Hindlimb muscle (tissue), 1 donor: ENCODE measurements at regions not wholly inside any gene's neighbourhood (a gene's known extent, or its start where the extent isn't known, plus 50 kb on each side); places are given as distances from the start of the nearest gene placed in this dataset.
"Not testable (repeated sequence)": the region's sequence is repeated elsewhere in the genome, so short reads cannot be mapped to it uniquely, and the experiment has no call there.

ENCODE experiments used
- DNase-seq: peaks from one replicate; pipeline ENCODE4 v3.0.0-alpha.2; 2013

DNA sequence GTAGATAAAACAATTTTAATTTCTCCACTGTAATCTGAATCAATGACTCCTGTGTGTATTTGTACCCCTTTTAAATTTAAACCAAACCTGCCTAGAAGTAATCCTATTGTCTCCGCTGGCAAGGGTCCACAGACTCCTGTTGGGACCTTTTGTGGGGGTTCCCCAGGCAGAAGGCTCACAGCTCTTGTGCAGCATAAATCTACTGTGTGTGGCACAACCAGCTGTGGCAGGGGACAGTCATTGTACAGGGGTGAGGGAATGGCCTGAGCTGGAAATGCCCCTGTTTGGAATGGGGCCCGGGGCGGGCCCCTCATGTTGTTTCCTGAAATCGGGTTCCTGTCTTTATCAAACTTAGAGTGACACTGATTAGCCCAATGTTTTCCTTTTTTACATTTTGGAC lies 318.2 kb upstream of the FAM98A start:
- DNase-seq, result no peak

DNA sequence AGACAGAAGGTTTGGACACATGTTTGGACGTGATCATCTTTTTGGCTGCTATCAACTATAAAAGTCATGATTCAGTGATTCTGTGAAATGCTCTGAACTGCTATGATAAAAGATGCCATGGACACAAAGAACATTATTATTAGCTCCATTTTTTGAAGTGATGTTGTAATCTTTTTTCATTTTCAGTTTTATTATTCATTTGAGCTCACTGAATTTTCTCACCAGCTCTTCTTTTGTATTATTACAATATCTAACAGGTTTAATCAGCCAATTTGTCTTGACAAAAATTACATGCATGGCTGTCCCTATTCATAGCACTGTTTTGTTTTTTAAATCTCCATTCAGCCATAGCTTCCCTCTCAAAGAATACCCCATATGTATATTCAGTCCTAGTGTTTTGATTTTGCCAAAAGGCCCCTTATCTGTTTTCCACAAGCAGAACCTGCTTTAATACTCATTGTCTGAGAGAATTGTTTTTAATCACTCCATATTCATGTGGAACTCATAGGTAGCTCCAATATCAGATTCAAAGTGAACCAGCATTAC lies 314.0 kb upstream of the FAM98A start:
- no peak for DNase-seq

DNA sequence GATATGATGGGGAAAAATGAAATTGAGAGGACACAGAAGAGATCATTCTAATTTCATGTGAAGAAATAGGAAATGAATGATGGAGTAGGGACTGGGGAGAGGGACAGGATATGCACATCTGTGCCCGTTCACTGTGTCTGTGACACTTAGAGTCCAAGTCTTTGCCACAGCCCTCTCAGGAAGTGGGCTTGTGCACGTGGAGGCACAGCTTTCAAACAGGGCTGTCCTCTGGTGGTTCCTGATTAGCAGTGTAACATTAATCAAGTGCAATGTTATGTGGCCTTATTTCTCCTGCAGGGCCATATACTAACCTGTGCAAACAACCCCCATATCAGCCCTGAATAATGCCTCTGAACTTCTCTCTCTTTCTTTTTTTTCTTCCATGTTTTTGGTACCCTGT lies 312.2 kb upstream of the FAM98A start:
- no peak for DNase-seq

- DNase-seq, result no peak
Measured at GRCh38 chr2:33909945-33910695, 311.0 kb upstream of the FAM98A start.

DNA sequence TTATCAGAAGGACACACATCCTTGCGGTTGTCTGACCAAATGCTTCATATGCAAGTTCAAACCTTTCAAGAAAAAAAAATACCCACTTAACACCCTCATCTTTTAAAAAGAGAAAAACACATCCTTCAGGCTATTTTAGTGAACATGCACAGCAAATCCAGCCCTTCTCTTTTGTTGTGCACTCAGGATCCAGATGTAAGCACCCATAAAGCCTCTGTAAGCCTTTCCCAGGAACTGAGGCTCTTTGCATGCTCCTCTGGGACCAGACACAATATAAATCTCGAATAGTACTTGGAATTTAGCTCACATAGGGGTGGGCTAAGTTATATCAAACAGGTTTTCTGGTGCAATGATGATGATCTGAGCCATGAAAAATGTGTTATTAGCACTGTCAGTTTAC lies 308.8 kb upstream of the FAM98A start:
- no peak for DNase-seq

- not testable (repeated sequence) for DNase-seq
Measured at GRCh38 chr2:33906129-33906528, 307.0 kb upstream of the FAM98A start.

DNA sequence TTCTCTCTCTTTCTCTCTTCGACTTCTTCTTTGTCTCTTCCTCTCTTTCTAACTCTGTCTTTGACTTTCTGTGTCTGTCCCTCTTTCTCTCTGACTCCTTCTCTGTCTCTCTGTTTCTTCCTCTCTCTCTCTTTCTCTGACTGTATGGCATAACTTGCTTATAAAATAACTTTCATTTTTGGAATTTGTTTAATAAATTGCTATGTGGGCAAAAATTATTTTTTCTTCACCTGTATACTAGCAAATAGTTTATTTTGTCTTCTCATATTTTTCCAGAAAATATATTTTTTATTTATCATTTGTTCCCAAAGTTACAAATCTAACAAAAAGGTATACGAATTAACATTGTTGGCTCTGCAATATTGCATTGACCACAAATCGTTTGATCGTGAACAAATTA lies 305.7 kb upstream of the FAM98A start:
- no peak for DNase-seq

- no peak for DNase-seq
Measured at GRCh38 chr2:33903701-33904100, 304.6 kb upstream of the FAM98A start.

DNA sequence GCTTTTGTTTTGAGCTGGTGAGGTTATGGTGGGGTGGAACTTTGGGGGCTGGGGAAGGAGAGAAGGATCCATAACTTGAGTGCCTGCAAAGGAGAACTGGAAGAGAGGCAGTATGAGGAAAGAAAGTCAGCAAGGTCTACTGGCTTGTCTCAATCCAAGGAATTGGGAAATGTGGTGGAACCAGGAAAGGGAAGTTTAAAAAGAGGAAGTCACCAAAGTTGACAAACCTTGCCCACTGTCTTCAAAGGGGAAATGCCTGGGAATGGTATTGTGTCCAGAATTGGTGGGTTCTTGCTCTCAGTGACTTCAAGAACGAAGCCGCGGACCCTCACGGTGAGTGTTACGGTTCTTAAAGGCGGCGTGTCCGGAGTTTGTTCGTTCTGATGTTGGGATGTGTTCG lies 304.1 kb upstream of the FAM98A start:
- no peak for DNase-seq

DNA sequence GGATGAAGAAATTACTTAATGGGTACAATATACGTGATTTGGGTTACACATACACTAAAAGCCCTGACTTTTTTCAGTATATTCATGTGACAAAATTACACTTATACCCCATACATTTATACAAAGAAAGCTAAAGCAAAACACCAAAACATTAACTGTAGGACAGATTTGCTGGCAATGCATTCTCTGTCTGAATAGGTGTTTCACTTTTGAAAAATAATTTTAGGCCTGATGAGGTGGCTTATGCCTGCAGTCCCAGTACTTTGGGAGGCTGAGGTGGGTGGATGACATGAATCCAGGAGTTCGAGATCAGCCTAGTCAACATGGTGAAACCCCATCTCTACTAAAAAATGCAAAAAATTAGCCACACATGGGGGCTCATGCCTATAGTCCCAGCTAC lies 301.5 kb upstream of the FAM98A start:
- no peak for DNase-seq

DNA sequence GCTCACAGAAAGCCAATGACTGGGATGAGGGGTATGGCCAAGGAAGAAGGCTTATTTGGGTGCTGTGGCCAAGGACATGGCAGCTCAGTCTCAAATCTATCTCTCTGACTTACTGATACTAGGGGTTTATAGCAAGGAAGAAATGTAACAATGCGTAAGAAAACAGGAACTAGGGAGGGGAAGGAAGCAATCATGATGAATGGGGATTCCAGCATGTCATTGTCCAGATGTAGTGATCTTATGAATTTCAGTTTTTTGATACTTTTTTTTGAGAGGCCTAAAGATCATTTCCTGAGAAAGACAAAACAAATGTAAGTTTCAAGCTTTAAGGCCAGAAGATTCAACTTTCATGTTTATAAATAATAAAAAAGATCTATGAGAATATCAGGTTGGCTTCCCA lies 298.6 kb upstream of the FAM98A start:
- no peak for DNase-seq

DNA sequence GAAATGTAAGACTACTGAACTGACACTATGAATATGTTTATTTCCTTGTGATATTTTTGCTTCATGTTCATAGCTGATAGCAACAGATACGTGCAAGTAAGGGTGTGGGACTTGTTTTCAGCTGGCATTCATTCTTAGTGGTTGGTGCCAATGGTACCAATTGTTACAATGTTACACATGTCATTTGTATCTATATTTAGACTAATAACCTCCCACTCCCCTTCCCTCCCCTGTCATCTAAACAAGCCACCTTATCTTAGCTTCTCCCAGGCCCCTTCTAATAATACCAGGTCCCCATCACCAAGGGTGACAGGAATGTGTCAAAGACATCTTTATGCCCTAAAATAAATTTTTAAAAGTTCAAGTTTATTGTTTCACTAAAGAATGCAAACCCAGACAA lies 294.7 kb upstream of the FAM98A start:
- no peak for DNase-seq

- no peak for DNase-seq
Measured at GRCh38 chr2:33891616-33892015, 292.5 kb upstream of the FAM98A start.

DNA sequence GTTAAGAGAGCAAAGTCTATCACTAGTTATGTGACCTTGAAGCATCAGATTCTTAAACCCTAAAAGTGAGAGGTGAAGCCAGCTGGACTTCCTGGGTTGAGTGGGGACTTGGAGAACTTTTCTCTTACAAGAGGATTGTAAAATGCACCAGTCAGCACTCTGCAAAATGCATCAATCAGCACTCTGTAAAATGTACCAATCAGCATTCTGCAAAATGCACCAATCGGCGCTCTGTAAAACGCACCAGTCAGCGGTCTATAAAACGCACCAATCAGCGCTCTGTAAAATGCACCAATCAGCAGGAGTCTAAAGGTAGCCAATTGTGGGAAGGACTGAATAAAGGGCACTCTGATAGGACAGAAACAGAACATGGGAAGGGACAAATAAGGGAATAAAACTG lies 291.6 kb upstream of the FAM98A start:
- DNase-seq, result no peak

- no peak for DNase-seq
Measured at GRCh38 chr2:33877348-33878016, 278.4 kb upstream of the FAM98A start.

GRCh38 chr2:33873076-33873605 lies 274.0 kb upstream of the FAM98A start:
- no peak for DNase-seq

- peak; percentile 4 for DNase-seq
Measured at GRCh38 chr2:33859811-33860461, 260.8 kb upstream of the FAM98A start.

DNA sequence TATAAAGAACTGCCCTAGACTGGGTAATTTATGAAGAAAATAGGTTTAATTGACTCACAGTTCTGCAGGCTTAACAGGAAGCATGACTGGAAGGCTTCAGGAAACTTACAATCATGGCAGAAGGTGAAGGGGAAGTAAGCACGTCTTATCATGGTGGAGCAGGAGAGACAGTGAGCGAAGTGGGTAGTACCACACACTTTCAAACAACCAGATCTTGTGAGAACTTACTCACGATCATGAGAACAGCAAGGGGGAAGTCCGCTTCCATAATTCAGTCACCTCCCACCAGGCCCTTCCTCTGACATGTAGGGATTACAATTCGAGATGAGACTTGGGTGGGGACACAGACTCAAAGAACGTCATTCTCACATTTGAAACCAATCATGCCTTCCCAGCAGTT lies 260.1 kb upstream of the FAM98A start:
- DNase-seq, result no peak

- DNase-seq, result no peak
Measured at GRCh38 chr2:33848486-33848885, 249.4 kb upstream of the FAM98A start.

GRCh38 chr2:33839791-33840190 lies 240.7 kb upstream of the FAM98A start:
- DNase-seq, result no peak

DNA sequence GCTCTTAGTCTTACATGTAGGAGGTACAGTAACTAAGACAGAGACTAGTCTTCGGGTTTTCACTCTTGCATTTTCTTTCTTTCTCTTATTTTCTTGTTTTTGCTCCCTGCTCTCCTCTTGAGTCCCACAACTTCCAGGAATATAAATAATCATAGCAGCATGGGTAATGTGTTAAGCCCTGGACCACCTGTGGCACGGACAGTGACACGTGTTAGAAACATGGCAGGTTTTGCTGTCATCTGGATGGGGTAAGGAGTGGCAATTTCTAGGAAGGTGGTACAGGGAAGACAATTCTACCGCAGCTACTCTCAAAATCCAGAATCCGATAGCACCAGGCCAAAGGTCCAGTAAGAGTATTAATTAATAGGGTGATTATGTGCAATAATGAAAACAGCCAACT lies 237.5 kb upstream of the FAM98A start:
- no peak for DNase-seq

GRCh38 chr2:33835911-33836310 lies 236.8 kb upstream of the FAM98A start:
- DNase-seq, result no peak

DNA sequence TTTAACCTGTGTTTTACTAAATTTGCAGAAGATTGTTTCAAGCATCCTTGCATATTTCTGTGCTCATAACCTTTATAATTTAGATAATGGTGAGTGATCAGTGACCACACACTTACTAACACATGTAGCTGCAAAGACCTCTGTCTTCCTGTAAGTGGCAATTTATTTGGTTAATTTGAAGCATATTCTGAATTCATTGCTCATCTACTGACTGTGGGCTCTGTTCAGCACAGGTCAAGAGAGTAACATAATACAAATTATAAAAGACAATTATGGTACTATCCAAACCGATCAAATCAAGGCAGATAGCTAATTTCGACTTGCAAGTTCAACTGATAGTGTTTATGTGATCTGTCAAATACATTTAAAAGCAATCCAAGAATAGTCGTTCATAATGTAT lies 223.9 kb upstream of the FAM98A start:
- DNase-seq, result no peak
